Naive B cell (primary cell): ENCODE measurements at regions not wholly inside any gene's neighbourhood (a gene's known extent, or its start where the extent isn't known, plus 50 kb on each side); places are given as distances from the start of the nearest gene placed in this dataset.
A peak's percentile ranks its signal among the peaks of the same experiment; 100 is the strongest.
"Not testable (repeated sequence)": the region's sequence is repeated elsewhere in the genome, so short reads cannot be mapped to it uniquely, and the experiment has no call there.

Experiments used
- ATAC-seq, 2 donors: fragments of 150-1000 bp; cut with Tn5 transposase; 2 replicates each; pipeline ENCODE4 v1.10.0; 2021; ENCODE audit warnings: low read depth in 2 of 2, mild to moderate bottlenecking in 2 of 2, moderate library complexity in 2 of 2
- DNase-seq: peaks from one replicate; pipeline ENCODE4 v3.0.0; 2022
- H3K27ac Mint-ChIP-seq, 6 donors: one replicate each; pipeline ENCODE4 v1.8.0; 2020 to 2022; ENCODE audit warnings: mild to moderate bottlenecking in 6 of 6, mixed read lengths in 6 of 6, moderate library complexity in 5 of 6, inconsistent platforms in 2 of 6
- H3K27me3 Mint-ChIP-seq, 3 donors: one replicate each; pipeline ENCODE4 v1.8.0; 2021 to 2022; ENCODE audit warnings: mixed read lengths in 3 of 3, mild to moderate bottlenecking in 1 of 3
- H3K36me3 Mint-ChIP-seq, 2 donors: one replicate each; pipeline ENCODE4 v1.8.0; 2020 to 2022; ENCODE audit warnings: mixed read lengths in 2 of 2, inconsistent platforms in 1 of 2, mild to moderate bottlenecking in 1 of 2
- H3K4me1 Mint-ChIP-seq, 3 donors: one replicate each; pipeline ENCODE4 v1.8.0; 2020 to 2022; ENCODE audit warnings: mixed read lengths in 3 of 3, inconsistent platforms in 1 of 3, mild to moderate bottlenecking in 1 of 3, moderate library complexity in 1 of 3
- H3K4me3 Mint-ChIP-seq, 8 donors: one replicate each; pipeline ENCODE4 v1.8.0; 2020 to 2022; ENCODE audit warnings: mild to moderate bottlenecking in 8 of 8, mixed read lengths in 8 of 8, moderate library complexity in 8 of 8, inconsistent platforms in 2 of 8
- H3K9me3 Mint-ChIP-seq, 7 donors: one replicate each; pipeline ENCODE4 v1.8.0; 2020 to 2022; ENCODE audit warnings: mixed read lengths in 7 of 7, mild to moderate bottlenecking in 5 of 7, inconsistent platforms in 2 of 7, moderate library complexity in 1 of 7

GRCh38 chr6:113718588-113718987, 138.6 kb upstream of the MARCKS start:
- H3K27me3 Mint-ChIP-seq: peaks cover 0 to 5% (median 3%) of the 10 kb centered on the region in 3 donors
- H3K36me3 Mint-ChIP-seq: no peaks in the 10 kb centered on the region
- peaks cover 6 to 19% (median 8%) of the 10 kb centered on the region in 3 donors for H3K4me1 Mint-ChIP-seq
- no peak overlapping the region for H3K4me3 Mint-ChIP-seq
- H3K27ac Mint-ChIP-seq: no peak overlapping the region
- no peak for ATAC-seq
- no peak for DNase-seq
- H3K9me3 Mint-ChIP-seq: no peaks in the 10 kb centered on the region

- Mint-ChIP-seq H3K36me3 (no peaks in the 10 kb centered on the region), H3K4me3 (no peak overlapping the region), H3K27me3 (peaks cover 0 to 5% (median 3%) of the 10 kb centered on the region in 3 donors), H3K9me3 (no peaks in the 10 kb centered on the region), H3K27ac (peak overlapping the region in 1 of 6 donors; percentile 47), H3K4me1 (peaks cover 6 to 19% (median 8%) of the 10 kb centered on the region in 3 donors)
- ATAC-seq (no peak), DNase-seq (no peak)
Measured at GRCh38 chr6:113719064-113719463, 138.1 kb upstream of the MARCKS start.

- Mint-ChIP-seq H3K27ac (no peak overlapping the region), H3K4me3 (peak overlapping the region in 1 of 8 donors; percentile 53), H3K4me1 (peaks cover 6 to 19% (median 8%) of the 10 kb centered on the region in 3 donors), H3K9me3 (no peaks in the 10 kb centered on the region), H3K36me3 (no peaks in the 10 kb centered on the region), H3K27me3 (peaks cover 0 to 5% (median 3%) of the 10 kb centered on the region in 3 donors)
- ATAC-seq (no peak), DNase-seq (no peak)
Measured at GRCh38 chr6:113719545-113719944, 137.6 kb upstream of the MARCKS start.

GRCh38 chr6:113723182-113723581, 134.0 kb upstream of the MARCKS start:
- Mint-ChIP-seq H3K4me1 (peaks cover 6 to 16% (median 13%) of the 10 kb centered on the region in 3 donors), H3K9me3 (no peaks in the 10 kb centered on the region), H3K36me3 (no peaks in the 10 kb centered on the region), H3K27me3 (peaks cover 0 to 3% (median 0%) of the 10 kb centered on the region in 3 donors), H3K4me3 (no peak overlapping the region), H3K27ac (no peak overlapping the region)
- no peak for DNase-seq
- ATAC-seq: no peak

- H3K27me3 Mint-ChIP-seq, H3K4me3 Mint-ChIP-seq, ATAC-seq, DNase-seq, H3K27ac Mint-ChIP-seq, H3K36me3 Mint-ChIP-seq, H3K9me3 Mint-ChIP-seq: not testable (repeated sequence)
- peaks cover 3 to 10% (median 5%) of the 10 kb centered on the region in 3 donors for H3K4me1 Mint-ChIP-seq
Measured at GRCh38 chr6:113724927-113725326, 132.2 kb upstream of the MARCKS start.

- Mint-ChIP-seq H3K4me1 (peaks cover 5 to 16% (median 9%) of the 10 kb centered on the region in 3 donors), H3K36me3 (no peaks in the 10 kb centered on the region), H3K27me3 (peaks cover 0 to 5% (median 0%) of the 10 kb centered on the region in 3 donors), H3K9me3 (no peaks in the 10 kb centered on the region), H3K4me3 (no peak overlapping the region), H3K27ac (no peak overlapping the region)
- ATAC-seq (no peak), DNase-seq (no peak)
Measured at GRCh38 chr6:113731541-113731940, 125.6 kb upstream of the MARCKS start.

GRCh38 chr6:113732384-113732966, 124.7 kb upstream of the MARCKS start:
- ATAC-seq: no peak
- Mint-ChIP-seq H3K4me1 (peaks cover 5 to 16% (median 9%) of the 10 kb centered on the region in 3 donors), H3K4me3 (no peak overlapping the region), H3K9me3 (no peaks in the 10 kb centered on the region), H3K36me3 (no peaks in the 10 kb centered on the region), H3K27me3 (peaks cover 0 to 5% (median 0%) of the 10 kb centered on the region in 3 donors), H3K27ac (no peak overlapping the region)
- no peak for DNase-seq

GRCh38 chr6:113733381-113733780, 123.8 kb upstream of the MARCKS start:
- Mint-ChIP-seq H3K27me3 (peaks cover 0 to 5% (median 0%) of the 10 kb centered on the region in 3 donors), H3K36me3 (no peaks in the 10 kb centered on the region), H3K9me3 (no peaks in the 10 kb centered on the region), H3K4me1 (peaks cover 5 to 16% (median 9%) of the 10 kb centered on the region in 3 donors), H3K4me3 (no peak overlapping the region), H3K27ac (no peak overlapping the region)
- ATAC-seq: no peak
- DNase-seq: no peak

- Mint-ChIP-seq H3K36me3 (no peaks in the 10 kb centered on the region), H3K4me3 (no peak overlapping the region), H3K27me3 (peaks cover 0 to 5% (median 0%) of the 10 kb centered on the region in 3 donors), H3K27ac (peak overlapping the region in 1 of 6 donors; percentile 37), H3K4me1 (peaks cover 5 to 16% (median 9%) of the 10 kb centered on the region in 3 donors), H3K9me3 (no peaks in the 10 kb centered on the region)
- no peak for DNase-seq
- ATAC-seq: no peak
Measured at GRCh38 chr6:113734982-113735381, 122.2 kb upstream of the MARCKS start.

- Mint-ChIP-seq H3K27me3 (peaks cover 0 to 5% (median 0%) of the 10 kb centered on the region in 3 donors), H3K9me3 (no peaks in the 10 kb centered on the region), H3K4me3 (no peak overlapping the region), H3K4me1 (peaks cover 5 to 16% (median 9%) of the 10 kb centered on the region in 3 donors), H3K27ac (no peak overlapping the region), H3K36me3 (no peaks in the 10 kb centered on the region)
- DNase-seq (no peak), ATAC-seq (peak in 1 of 2 donors; percentile 33)
Measured at GRCh38 chr6:113735491-113735890, 121.7 kb upstream of the MARCKS start.

GRCh38 chr6:113736978-113737377, 120.2 kb upstream of the MARCKS start:
- Mint-ChIP-seq H3K4me3 (no peak overlapping the region), H3K9me3 (no peaks in the 10 kb centered on the region), H3K27me3 (peaks cover 0 to 5% (median 0%) of the 10 kb centered on the region in 3 donors), H3K4me1 (peaks cover 9 to 16% (median 9%) of the 10 kb centered on the region in 3 donors), H3K36me3 (no peaks in the 10 kb centered on the region), H3K27ac (no peak overlapping the region)
- no peak for ATAC-seq
- no peak for DNase-seq

GRCh38 chr6:113739041-113739655, 118.0 kb upstream of the MARCKS start:
- Mint-ChIP-seq H3K36me3 (no peaks in the 10 kb centered on the region), H3K9me3 (no peaks in the 10 kb centered on the region), H3K27ac (peak overlapping the region in 2 of 6 donors; percentile 48 to 61), H3K4me1 (peaks cover 9 to 16% (median 9%) of the 10 kb centered on the region in 3 donors), H3K4me3 (no peak overlapping the region), H3K27me3 (peaks cover 0 to 5% (median 0%) of the 10 kb centered on the region in 3 donors)
- DNase-seq: no peak
- ATAC-seq: no peak

- H3K27ac Mint-ChIP-seq: no peak overlapping the region
- H3K9me3 Mint-ChIP-seq: no peaks in the 10 kb centered on the region
- no peak overlapping the region for H3K4me3 Mint-ChIP-seq
- no peaks in the 10 kb centered on the region for H3K36me3 Mint-ChIP-seq
- DNase-seq (no peak), ATAC-seq (no peak)
- no peaks in the 10 kb centered on the region for H3K27me3 Mint-ChIP-seq
- peaks cover 0 to 4% (median 0%) of the 10 kb centered on the region in 3 donors for H3K4me1 Mint-ChIP-seq
Measured at GRCh38 chr6:113741651-113742050, 115.5 kb upstream of the MARCKS start.

- DNase-seq (no peak), ATAC-seq (no peak)
- Mint-ChIP-seq H3K4me3 (no peak overlapping the region), H3K9me3 (no peaks in the 10 kb centered on the region), H3K27ac (peak overlapping the region in 1 of 6 donors; percentile 62), H3K27me3 (no peaks in the 10 kb centered on the region), H3K36me3 (no peaks in the 10 kb centered on the region), H3K4me1 (peaks cover 0 to 4% (median 0%) of the 10 kb centered on the region in 3 donors)
Measured at GRCh38 chr6:113742342-113742741, 114.8 kb upstream of the MARCKS start.
